Stimulated activated naive CD8-positive, alpha-beta T cell treated with anti-CD3 and anti-CD28 coated beads, Interleukin-15, amount 100 ng/mL, for 72 hours (primary cell): ENCODE measurements at regions not wholly inside any gene's neighbourhood (a gene's known extent, or its start where the extent isn't known, plus 50 kb on each side); places are given as distances from the start of the nearest gene placed in this dataset.
A peak's percentile ranks its signal among the peaks of the same experiment; 100 is the strongest.

Source experiments
- ATAC-seq: fragments of 150-1000 bp; cut with Tn5 transposase; 2 replicates; pipeline ENCODE4 v1.10.0; 2021; ENCODE audit warnings: mild to moderate bottlenecking, moderate library complexity
- DNase-seq, 2 donors: peaks; one replicate each; pipeline ENCODE4 v3.0.0; 2021 to 2022
- H3K27ac Mint-ChIP-seq, 2 donors: one replicate each; pipeline ENCODE4 v1.8.0; 2022; ENCODE audit warnings: mild to moderate bottlenecking in 2 of 2, mixed read lengths in 2 of 2, moderate library complexity in 2 of 2
- H3K27me3 Mint-ChIP-seq: one replicate; pipeline ENCODE4 v1.8.0; 2022; ENCODE audit warnings: mixed read lengths
- H3K4me1 Mint-ChIP-seq: one replicate; pipeline ENCODE4 v1.8.0; 2022; ENCODE audit warnings: mild to moderate bottlenecking, mixed read lengths
- H3K4me3 Mint-ChIP-seq, 2 donors: one replicate each; pipeline ENCODE4 v1.8.0; 2022; ENCODE audit warnings: mild to moderate bottlenecking in 2 of 2, mixed read lengths in 2 of 2, moderate library complexity in 1 of 2
- H3K9me3 Mint-ChIP-seq, 2 donors: one replicate each; pipeline ENCODE4 v1.8.0; 2022; ENCODE audit warnings: mixed read lengths in 2 of 2

GRCh38 chr2:198252472-198252871 is 448.1 kb downstream of the PLCL1 start:
- H3K27ac Mint-ChIP-seq: no peak overlapping the region
- peaks cover 10% of the 10 kb centered on the region for H3K27me3 Mint-ChIP-seq
- H3K9me3 Mint-ChIP-seq: no peaks in the 10 kb centered on the region

GRCh38 chr2:198242093-198242492 is 437.7 kb downstream of the PLCL1 start:
- H3K27me3 Mint-ChIP-seq: peaks cover 23% of the 10 kb centered on the region
- peak overlapping the region in 1 of 2 donors; percentile 84 for H3K27ac Mint-ChIP-seq
- ATAC-seq (no peak), DNase-seq (no peak)
- H3K4me3 Mint-ChIP-seq: no peak overlapping the region
- H3K4me1 Mint-ChIP-seq: no peaks in the 10 kb centered on the region
- no peaks in the 10 kb centered on the region for H3K9me3 Mint-ChIP-seq

More at GRCh38 chr2:198252472-198252871, 448.1 kb downstream of the PLCL1 start:
- ATAC-seq: no peak
- no peak overlapping the region for H3K4me3 Mint-ChIP-seq
- DNase-seq: no peak
- no peaks in the 10 kb centered on the region for H3K4me1 Mint-ChIP-seq

GRCh38 chr2:198238429-198238828 is 434.0 kb downstream of the PLCL1 start:
- Mint-ChIP-seq H3K4me3 (no peak overlapping the region), H3K27me3 (no peaks in the 10 kb centered on the region), H3K4me1 (no peaks in the 10 kb centered on the region), H3K9me3 (no peaks in the 10 kb centered on the region), H3K27ac (no peak overlapping the region)
- ATAC-seq (no peak), DNase-seq (no peak)

- H3K27me3 Mint-ChIP-seq: no peaks in the 10 kb centered on the region
- DNase-seq (no peak), ATAC-seq (no peak)
- no peaks in the 10 kb centered on the region for H3K9me3 Mint-ChIP-seq
- H3K27ac Mint-ChIP-seq: no peak overlapping the region
- no peak overlapping the region for H3K4me3 Mint-ChIP-seq
- no peaks in the 10 kb centered on the region for H3K4me1 Mint-ChIP-seq
Measured at GRCh38 chr2:198236338-198236737, 431.9 kb downstream of the PLCL1 start.

- DNase-seq (no peak), ATAC-seq (no peak)
- no peak overlapping the region for H3K27ac Mint-ChIP-seq
- H3K4me3 Mint-ChIP-seq: no peak overlapping the region
- H3K9me3 Mint-ChIP-seq: no peaks in the 10 kb centered on the region
- no peaks in the 10 kb centered on the region for H3K4me1 Mint-ChIP-seq
- H3K27me3 Mint-ChIP-seq: peaks cover 5% of the 10 kb centered on the region
Measured at GRCh38 chr2:198232281-198232680, 427.9 kb downstream of the PLCL1 start.

GRCh38 chr2:198231562-198231961 is 427.2 kb downstream of the PLCL1 start:
- no peak overlapping the region for H3K4me3 Mint-ChIP-seq
- H3K9me3 Mint-ChIP-seq: no peaks in the 10 kb centered on the region
- ATAC-seq (no peak), DNase-seq (no peak)
- no peaks in the 10 kb centered on the region for H3K4me1 Mint-ChIP-seq
- no peak overlapping the region for H3K27ac Mint-ChIP-seq
- peaks cover 5% of the 10 kb centered on the region for H3K27me3 Mint-ChIP-seq

- Mint-ChIP-seq H3K9me3 (no peaks in the 10 kb centered on the region), H3K27me3 (no peaks in the 10 kb centered on the region), H3K27ac (no peak overlapping the region), H3K4me1 (no peaks in the 10 kb centered on the region), H3K4me3 (no peak overlapping the region)
- ATAC-seq (no peak), DNase-seq (no peak)
Measured at GRCh38 chr2:198220763-198221610, 416.6 kb downstream of the PLCL1 start.

- no peak overlapping the region for H3K4me3 Mint-ChIP-seq
- H3K27ac Mint-ChIP-seq: no peak overlapping the region
- no peaks in the 10 kb centered on the region for H3K9me3 Mint-ChIP-seq
- H3K4me1 Mint-ChIP-seq: no peaks in the 10 kb centered on the region
- DNase-seq: no peak
- H3K27me3 Mint-ChIP-seq: no peaks in the 10 kb centered on the region
- ATAC-seq: peak; percentile 28
Measured at GRCh38 chr2:198219292-198219691, 414.9 kb downstream of the PLCL1 start.

- H3K27me3 Mint-ChIP-seq: no peaks in the 10 kb centered on the region
- H3K4me1 Mint-ChIP-seq: no peaks in the 10 kb centered on the region
- ATAC-seq: no peak
- DNase-seq: no peak
- peak overlapping the region; percentile 49 to 61 for H3K27ac Mint-ChIP-seq
- H3K4me3 Mint-ChIP-seq: no peak overlapping the region
- H3K9me3 Mint-ChIP-seq: no peaks in the 10 kb centered on the region
Measured at GRCh38 chr2:198214114-198214596, 409.8 kb downstream of the PLCL1 start.

GRCh38 chr2:198213253-198213652 is 408.9 kb downstream of the PLCL1 start:
- DNase-seq: no peak
- Mint-ChIP-seq H3K9me3 (no peaks in the 10 kb centered on the region), H3K27ac (no peak overlapping the region), H3K4me1 (no peaks in the 10 kb centered on the region), H3K27me3 (no peaks in the 10 kb centered on the region), H3K4me3 (no peak overlapping the region)
- ATAC-seq: no peak

GRCh38 chr2:198211706-198212105 is 407.3 kb downstream of the PLCL1 start:
- ATAC-seq (no peak), DNase-seq (no peak)
- no peaks in the 10 kb centered on the region for H3K27me3 Mint-ChIP-seq
- H3K9me3 Mint-ChIP-seq: no peaks in the 10 kb centered on the region
- no peak overlapping the region for H3K4me3 Mint-ChIP-seq
- H3K4me1 Mint-ChIP-seq: no peaks in the 10 kb centered on the region
- H3K27ac Mint-ChIP-seq: no peak overlapping the region

- DNase-seq: no peak
- ATAC-seq: no peak
- Mint-ChIP-seq H3K4me3 (no peak overlapping the region), H3K4me1 (no peaks in the 10 kb centered on the region), H3K27ac (peak overlapping the region in 1 of 2 donors; percentile 23), H3K9me3 (no peaks in the 10 kb centered on the region), H3K27me3 (peaks cover 9% of the 10 kb centered on the region)
Measured at GRCh38 chr2:198203336-198204069, 399.1 kb downstream of the PLCL1 start.
